Testis (tissue), 2 donors: ENCODE measurements at regions not wholly inside any gene's neighbourhood (a gene's known extent, or its start where the extent isn't known, plus 50 kb on each side); places are given as distances from the start of the nearest gene placed in this dataset.

ENCODE experiments used
- POLR2A ChIP-seq: fragments of 450-650 bp; IDR thresholded peaks from one replicate; pipeline ENCODE4 v1.6.1; 2017; ENCODE audit warnings: antibody characterized with exemption, mild to moderate bottlenecking, moderate library complexity
- TF ChIP-seq, protein P1 (sequence below), 3 experiments: fragments of 450-650 bp in 2 of 3; fragments of 200-600 bp in 1 of 3; sonication (generic) in 1 of 3; IDR thresholded peaks; one replicate each; pipeline ENCODE4 v1.5.1; 2016 to 2019; ENCODE audit warnings: antibody characterized with exemption in 3 of 3, mild to moderate bottlenecking in 2 of 3, moderate library complexity in 1 of 3

DNA sequence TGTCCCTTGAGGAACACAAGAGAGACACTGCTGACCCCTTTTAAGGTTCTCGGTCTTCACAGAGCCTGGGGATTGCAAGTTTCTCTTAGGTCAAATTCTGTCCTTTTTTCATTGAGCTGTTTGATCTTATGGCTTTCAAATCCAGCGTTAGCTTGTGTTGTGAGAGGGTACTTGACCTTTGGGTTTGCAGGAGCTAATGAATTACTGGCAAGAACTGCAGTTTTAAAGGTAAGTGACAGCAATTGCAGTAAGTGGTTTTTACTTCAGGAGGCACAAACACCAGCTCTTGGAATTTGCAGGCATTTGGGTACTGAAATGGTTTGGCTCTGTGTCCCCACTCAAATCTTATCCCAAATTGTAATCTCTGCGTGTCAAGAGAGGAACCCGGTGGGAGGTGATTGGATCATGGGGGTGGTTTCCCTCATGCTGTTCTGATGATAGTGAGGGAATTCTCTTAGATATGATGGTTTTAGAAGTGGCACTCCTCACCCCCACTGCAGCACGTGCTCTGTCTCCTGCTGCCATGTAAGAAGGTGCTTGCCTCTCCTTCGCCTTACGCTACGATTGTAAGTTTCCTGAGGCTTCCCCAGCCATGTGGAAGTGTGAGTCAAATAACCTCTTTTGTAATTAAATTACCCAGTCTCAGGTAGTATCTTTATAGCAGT, 134.5 kb upstream of the LYPLAL1 start:
- TF ChIP-seq, protein P1, sequence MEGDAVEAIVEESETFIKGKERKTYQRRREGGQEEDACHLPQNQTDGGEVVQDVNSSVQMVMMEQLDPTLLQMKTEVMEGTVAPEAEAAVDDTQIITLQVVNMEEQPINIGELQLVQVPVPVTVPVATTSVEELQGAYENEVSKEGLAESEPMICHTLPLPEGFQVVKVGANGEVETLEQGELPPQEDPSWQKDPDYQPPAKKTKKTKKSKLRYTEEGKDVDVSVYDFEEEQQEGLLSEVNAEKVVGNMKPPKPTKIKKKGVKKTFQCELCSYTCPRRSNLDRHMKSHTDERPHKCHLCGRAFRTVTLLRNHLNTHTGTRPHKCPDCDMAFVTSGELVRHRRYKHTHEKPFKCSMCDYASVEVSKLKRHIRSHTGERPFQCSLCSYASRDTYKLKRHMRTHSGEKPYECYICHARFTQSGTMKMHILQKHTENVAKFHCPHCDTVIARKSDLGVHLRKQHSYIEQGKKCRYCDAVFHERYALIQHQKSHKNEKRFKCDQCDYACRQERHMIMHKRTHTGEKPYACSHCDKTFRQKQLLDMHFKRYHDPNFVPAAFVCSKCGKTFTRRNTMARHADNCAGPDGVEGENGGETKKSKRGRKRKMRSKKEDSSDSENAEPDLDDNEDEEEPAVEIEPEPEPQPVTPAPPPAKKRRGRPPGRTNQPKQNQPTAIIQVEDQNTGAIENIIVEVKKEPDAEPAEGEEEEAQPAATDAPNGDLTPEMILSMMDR (IDR thresholded peaks at IDR 0.05): no peak
- no peak for TF ChIP-seq POLR2A
